Endometrium (tissue), 2 donors: ENCODE measurements at regions not wholly inside any gene's neighbourhood (a gene's known extent, or its start where the extent isn't known, plus 50 kb on each side); places are given as distances from the start of the nearest gene placed in this dataset.

ENCODE experiments used
- FAIRE-seq: peaks from 2 replicates; lab custom pipeline; 2012; peaks lifted over from hg19 to GRCh38; lab: Jason Lieb, UNC
- donor health status: control.
- donor health status: control.

DNA sequence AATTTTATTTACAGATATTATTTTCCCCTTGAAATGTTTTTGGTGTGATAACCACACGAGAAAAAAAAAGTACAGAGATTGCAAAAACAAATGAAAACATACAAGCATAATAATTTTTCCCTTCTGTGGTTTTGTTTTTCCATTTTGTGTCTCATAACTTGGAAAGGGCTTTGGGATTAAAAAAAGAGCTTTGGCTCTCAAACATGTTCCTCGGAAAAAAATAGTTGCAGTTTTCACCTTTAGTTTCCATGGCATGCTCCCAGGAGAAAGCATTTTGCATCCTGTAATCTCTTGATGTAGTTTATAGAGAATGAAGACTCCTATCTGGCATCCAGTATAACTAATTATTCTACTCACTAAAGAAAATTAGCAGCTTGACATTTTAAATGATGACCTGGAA is 362.1 kb upstream of the PDGFD start:
- FAIRE-seq, result no peak

DNA sequence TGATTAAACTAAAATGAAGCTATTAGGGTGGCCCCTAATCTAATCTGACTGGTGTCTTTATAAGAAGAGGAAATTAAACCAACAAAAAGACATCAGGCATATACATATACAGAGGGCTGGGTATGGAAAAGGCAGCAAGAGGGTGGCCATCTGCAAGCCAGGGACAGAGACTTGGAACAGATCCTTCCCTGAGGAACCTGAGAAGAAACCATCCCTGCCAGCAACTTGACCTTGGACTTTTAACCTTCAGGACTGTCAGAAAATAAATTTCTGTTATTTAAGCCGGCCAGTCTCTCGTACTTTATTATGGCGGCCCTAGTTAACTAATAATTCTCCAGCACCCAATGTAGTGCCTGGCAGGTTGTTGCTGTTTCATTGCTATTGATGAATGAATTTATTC is 361.5 kb upstream of the PDGFD start:
- FAIRE-seq, result no peak

- FAIRE-seq, result no peak
Observed at GRCh38 chr11:104524254-104524653, 360.3 kb upstream of the PDGFD start.

GRCh38 chr11:104523611-104524010 is 359.7 kb upstream of the PDGFD start:
- no peak for FAIRE-seq

DNA sequence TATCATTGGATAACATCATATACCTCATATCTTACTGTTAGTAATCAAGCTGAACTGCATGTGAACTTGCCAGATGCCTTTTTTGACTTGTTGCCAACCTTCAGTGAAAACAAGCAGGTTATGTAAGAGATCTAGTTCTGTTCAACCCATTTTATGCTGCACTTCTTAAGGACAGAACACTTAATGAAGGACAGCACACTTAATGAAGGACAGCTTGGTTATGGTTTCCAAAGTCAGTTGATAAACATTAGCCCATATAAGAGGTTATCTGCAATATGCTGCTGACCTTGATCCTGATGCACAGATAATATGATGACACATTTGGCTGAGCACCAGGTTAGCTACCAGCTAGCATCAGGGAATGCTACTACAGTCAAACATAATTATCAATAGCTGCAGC is 358.7 kb upstream of the PDGFD start:
- no peak for FAIRE-seq

DNA sequence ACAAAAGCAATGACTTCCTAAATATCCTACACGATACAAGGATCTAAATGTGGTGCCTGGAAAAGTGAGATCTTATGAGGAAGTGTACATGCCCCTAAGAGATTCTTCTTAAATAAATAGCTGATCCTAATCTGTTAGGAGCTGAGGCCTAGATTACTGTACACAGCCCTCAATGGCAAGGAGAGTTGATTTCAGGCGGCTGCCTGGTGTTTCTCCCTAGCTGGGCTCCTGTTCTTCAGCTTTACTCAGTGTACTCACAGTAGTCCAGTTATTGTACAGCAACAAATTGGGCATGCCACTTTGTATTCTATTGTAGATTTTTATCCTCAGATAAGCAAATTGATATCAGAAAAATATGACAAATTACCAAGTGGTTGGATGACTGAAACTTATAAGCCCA is 358.2 kb upstream of the PDGFD start:
- FAIRE-seq, result no peak

DNA sequence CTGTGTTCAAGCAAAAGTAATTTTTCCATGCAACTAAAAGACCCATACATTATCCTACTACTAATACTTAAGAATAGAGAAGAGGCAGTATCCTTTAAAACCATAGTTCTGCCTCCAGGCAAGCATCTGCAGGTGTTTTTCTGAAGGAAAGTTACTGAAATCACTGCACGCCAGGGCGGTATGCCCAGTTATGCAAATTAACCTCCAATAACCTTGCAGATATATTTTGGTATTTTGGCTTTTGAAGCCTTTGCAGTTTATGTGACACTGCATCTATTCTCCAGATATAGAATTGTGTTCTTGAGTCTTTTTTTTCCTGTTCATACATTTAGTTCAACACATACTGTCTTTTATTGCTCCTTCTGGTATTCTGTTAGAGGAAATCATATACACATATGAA is 346.2 kb upstream of the PDGFD start:
- FAIRE-seq, result no peak

DNA sequence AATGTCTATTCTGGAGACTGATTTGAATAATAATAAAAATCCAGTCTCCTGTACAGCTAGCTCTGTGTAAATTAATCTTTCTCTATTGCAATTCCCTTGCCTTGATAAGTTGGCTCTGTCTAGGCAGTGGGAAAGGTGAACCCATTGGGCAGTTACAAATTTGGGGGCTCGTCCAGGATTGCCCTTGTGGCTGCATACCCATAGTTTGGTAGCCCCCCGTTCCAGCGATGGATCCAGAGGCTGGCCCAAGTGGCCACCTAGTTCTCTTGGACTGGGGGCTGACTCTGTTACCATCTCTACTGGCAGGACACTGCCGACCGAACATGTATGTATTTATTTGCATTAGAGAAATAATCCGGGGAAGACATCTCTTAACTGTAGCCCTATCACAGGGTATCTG is 326.2 kb upstream of the PDGFD start:
- no peak for FAIRE-seq

DNA sequence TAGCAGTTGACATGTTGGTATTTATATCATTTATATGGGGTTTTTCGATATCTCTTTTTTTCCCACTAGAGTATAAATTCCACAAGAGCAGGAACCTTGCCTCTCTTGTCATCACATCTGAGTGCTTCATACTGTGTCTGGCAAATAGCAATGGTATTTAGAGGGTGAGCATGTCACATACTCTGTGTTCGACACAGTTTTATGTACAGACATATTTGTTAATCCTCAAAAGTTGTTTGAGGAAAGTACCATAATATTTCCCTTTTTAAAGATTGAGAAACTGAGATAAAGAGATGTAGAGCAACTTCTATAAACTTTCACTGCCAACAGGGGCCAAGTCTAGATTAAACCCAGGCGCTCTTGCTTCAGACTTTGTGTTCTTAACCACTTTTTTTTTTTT is 324.6 kb upstream of the PDGFD start:
- FAIRE-seq, result no peak

DNA sequence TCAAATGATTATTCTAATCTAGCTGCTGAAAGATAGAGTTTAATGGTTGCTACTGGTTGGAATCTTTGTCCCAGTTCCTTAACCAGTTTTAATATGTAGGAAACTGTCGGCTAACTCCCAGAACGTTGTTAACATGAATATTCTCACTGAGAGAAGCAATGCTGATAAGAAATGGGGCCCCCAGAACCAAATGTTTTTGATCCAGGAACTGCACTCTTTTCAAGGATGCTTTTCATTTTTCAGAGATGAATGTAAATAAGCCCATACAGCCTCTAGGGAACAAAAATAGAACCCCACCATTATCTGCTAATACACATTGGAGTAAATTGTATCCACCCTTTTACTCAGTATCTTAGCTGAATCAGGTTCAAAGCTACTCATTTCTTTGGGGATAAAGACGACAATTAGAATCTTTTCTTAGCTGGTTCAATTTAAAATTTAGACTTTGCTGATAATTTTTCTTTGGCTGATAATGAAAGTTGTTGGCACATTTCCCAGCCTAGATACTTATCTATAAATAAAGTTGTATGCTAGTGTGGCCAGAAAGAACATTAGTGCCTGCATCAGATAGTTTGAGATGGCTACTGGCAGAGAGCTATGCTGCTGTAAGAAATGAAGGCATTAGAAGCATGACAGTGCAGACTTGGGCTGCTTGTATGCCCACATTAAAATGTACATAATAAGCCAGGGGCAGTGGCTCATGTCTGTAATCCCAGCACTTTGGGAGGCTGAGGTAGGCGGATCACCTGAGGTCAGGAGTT is 323.3 kb upstream of the PDGFD start:
- FAIRE-seq, result no peak

GRCh38 chr11:104484804-104485554 is 321.0 kb upstream of the PDGFD start:
- FAIRE-seq, result no peak

DNA sequence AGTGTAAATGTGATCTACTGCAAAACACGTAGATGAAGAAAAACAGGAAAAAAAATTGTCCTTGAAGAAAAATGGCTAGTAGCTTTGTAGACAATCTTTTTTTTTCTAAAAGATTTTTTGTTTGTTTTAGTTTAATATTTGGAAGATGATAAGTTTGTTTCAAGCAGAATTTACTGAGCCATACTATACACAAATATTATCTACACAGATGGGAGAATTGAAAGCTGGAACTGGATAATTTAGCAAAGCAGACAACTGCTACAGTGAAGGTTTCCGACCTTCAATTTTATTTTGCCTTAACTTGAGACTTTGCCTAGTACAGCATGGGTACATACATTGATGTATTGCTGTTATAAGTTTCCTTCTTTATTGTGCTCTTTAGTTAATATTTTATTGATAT is 313.0 kb upstream of the PDGFD start:
- no peak for FAIRE-seq

DNA sequence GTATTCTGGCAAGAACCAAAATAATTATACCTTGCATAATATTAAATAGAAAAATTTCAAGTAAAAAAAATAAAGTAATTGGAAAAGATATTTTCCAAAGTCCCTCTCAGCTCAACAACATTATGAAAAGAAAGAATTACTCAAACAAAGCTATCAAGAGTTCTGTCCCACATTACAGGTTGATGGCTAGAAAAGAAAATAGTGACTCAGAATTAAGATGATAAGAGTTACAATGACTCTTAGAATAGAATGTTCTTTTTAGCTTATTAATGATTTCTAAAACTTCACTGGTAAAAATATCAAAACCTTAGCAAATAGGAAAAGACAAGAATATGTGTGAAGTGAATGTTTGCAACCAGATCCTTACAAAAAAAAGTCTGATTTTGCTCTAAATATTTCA is 312.5 kb upstream of the PDGFD start:
- no peak for FAIRE-seq

DNA sequence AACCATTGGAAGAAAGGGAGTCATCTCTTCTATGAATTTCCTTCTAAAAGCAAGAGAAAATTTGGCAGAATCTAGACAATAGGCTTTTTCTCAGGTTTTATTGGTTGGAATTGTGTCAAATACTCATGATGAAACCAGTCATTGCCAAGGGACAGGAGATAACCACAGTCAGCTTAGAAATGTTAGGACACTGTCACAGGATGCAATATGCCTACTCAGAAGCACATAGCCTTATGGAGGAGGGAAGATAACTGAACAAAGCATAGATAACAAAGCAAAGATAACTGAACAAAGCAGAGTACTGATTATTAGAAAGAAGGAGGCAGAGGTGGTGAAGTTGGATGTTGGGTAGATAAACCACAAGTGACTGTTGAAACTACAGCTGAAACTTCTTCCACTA is 303.5 kb upstream of the PDGFD start:
- no peak for FAIRE-seq

GRCh38 chr11:104465321-104465720 is 301.4 kb upstream of the PDGFD start:
- FAIRE-seq, result no peak

DNA sequence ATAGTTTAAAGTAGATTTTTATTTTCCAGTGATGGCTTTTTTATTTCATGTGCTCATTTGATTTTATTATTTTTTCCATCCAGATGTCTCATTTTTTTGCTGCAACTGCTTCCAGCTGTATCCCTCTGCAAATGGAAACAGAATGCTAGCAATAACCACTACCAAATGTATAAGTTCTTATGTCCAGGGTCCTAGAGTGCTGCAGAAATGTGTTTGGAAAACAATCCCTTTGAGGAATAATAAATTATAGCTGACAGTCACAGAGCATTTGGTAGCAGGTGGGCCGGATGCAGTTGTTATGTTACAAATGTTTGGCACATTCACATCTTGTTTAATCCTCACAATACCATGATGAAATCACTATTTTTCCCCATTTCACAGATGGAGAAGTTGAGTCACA is 300.7 kb upstream of the PDGFD start:
- peak; percentile 94 for FAIRE-seq

GRCh38 chr11:104462341-104462740 is 298.4 kb upstream of the PDGFD start:
- no peak for FAIRE-seq

GRCh38 chr11:104451197-104451893 is 287.4 kb upstream of the PDGFD start:
- no peak for FAIRE-seq

GRCh38 chr11:104443387-104443786 is 279.4 kb upstream of the PDGFD start:
- no peak for FAIRE-seq

DNA sequence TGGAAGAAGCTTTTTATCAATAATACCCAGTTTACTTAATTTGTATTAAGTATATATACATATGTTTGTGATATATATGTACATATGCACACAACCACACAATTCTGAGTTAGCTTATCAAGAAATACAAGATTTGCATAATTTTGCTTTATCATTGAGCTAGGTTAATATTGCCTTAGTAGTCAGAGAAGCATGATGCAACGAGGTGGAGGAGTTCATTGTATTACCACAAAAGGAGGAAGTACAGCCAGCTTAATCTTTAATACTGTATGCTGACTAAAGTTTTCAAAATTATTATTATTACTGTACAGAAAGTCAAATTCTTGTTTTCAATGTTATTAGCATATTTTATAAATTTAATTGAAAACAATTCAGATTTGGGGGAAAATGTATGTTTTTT is 278.4 kb upstream of the PDGFD start:
- no peak for FAIRE-seq

GRCh38 chr11:104435494-104435893 is 271.5 kb upstream of the PDGFD start:
- no peak for FAIRE-seq

DNA sequence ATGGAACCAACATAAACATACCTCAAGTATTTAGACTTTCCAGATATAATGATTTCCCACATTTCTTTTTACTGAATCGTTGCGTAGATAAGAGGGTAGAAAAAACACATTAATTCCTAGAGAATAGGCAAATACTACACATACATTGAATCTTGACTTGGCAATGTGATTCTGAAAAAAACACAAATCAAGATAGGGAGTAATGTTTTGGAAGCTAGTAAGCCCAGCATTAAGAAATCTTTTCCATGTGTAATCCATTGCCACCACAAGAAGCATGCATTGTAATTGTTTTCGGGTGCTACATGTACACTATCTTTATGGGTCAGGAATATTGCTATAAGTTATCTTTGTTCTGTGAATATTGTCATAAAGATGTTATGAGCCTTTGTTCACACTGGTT is 269.8 kb upstream of the PDGFD start:
- no peak for FAIRE-seq

DNA sequence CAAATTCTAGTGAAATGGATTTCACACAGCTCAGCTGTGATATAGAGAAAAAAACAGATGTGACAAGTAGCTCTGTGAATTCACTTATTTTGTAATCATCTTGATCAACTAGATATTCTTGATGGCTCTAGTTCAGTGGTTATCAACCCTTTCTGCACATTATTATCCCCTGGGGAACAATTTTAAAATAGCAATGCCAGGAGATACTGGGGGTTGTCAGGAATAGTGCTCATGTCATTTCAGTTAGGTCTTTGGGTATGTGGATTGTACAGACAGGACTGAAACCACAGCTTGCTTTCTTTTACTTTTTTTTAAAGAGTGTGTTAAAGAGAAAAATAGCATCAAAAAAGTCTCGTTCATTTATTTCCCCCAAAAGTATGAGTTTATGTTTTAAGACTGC is 269.0 kb upstream of the PDGFD start:
- FAIRE-seq, result no peak
